Peyer's patch (tissue), 4 donors: ENCODE measurements at regions not wholly inside any gene's neighbourhood (a gene's known extent, or its start where the extent isn't known, plus 50 kb on each side); places are given as distances from the start of the nearest gene placed in this dataset.

Source experiments
- DNase-seq, 3 donors: peaks; one replicate each; pipeline ENCODE4 v3.0.0-alpha.2; 2017 to 2019
- H3K27ac ChIP-seq, 4 donors: fragments of 200-600 bp; sonication (generic); one replicate each; pipeline ENCODE4 v1.5.1; 2016 to 2019
- H3K27me3 ChIP-seq, 2 donors: fragments of 200-600 bp; sonication (generic); one replicate each; pipeline ENCODE4 v1.5.1; 2019
- H3K36me3 ChIP-seq, 3 donors: fragments of 200-600 bp; sonication (generic); one replicate each; pipeline ENCODE4 v1.5.1; 2016 to 2019
- H3K4me1 ChIP-seq, 4 donors: fragments of 200-600 bp; sonication (generic); one replicate each; pipeline ENCODE4 v1.5.1; 2016 to 2019
- H3K4me3 ChIP-seq, 4 donors: fragments of 200-600 bp; sonication (generic); 1 replicate in 3 of 4; 2 replicates in 1 of 4; pipeline ENCODE4 v1.5.1; 2016 to 2019; ENCODE audit warnings: mild to moderate bottlenecking in 1 of 4
- H3K9me3 ChIP-seq, 4 donors: fragments of 200-600 bp; sonication (generic); one replicate each; pipeline ENCODE4 v1.5.1; 2016 to 2019; ENCODE audit warnings: mild to moderate bottlenecking in 1 of 4
- CTCF ChIP-seq, 6 experiments: fragments of 450-650 bp in 4 of 6; fragments of 200-600 bp in 2 of 6; sonication (generic) in 1 of 6; IDR thresholded peaks; one replicate each; pipeline ENCODE4 v1.5.1; 2017 to 2019; ENCODE audit warnings: antibody characterized with exemption in 6 of 6, mild to moderate bottlenecking in 3 of 6, moderate library complexity in 1 of 6
- POLR2A ChIP-seq, 2 donors: fragments of 450-650 bp; IDR thresholded peaks; one replicate each; pipeline ENCODE4 v1.5.1; 2017; ENCODE audit warnings: antibody characterized with exemption in 2 of 2, mild to moderate bottlenecking in 2 of 2, moderate library complexity in 2 of 2

GRCh38 chr15:47565949-47566348 is 151.4 kb upstream of the SEMA6D start:
- Histone ChIP-seq H3K27ac (no peak overlapping the region), H3K9me3 (no peaks in the 10 kb centered on the region), H3K27me3 (no peaks in the 10 kb centered on the region), H3K36me3 (no peaks in the 10 kb centered on the region), H3K4me3 (no peak overlapping the region), H3K4me1 (no peaks in the 10 kb centered on the region)
- DNase-seq, result no peak
- no peak for TF ChIP-seq POLR2A (IDR thresholded peaks at IDR 0.05)

- Histone ChIP-seq H3K36me3 (no peaks in the 10 kb centered on the region), H3K4me3 (no peak overlapping the region), H3K4me1 (no peaks in the 10 kb centered on the region), H3K27me3 (no peaks in the 10 kb centered on the region), H3K9me3 (no peaks in the 10 kb centered on the region), H3K27ac (no peak overlapping the region)
- TF ChIP-seq CTCF (IDR thresholded peaks at IDR 0.05) (no peak), POLR2A (IDR thresholded peaks at IDR 0.05) (no peak)
- DNase-seq, result no peak
Measured at GRCh38 chr15:47566610-47567009, 150.7 kb upstream of the SEMA6D start.

- Histone ChIP-seq H3K27me3 (no peaks in the 10 kb centered on the region), H3K36me3 (no peaks in the 10 kb centered on the region), H3K9me3 (no peaks in the 10 kb centered on the region), H3K27ac (no peak overlapping the region), H3K4me1 (no peaks in the 10 kb centered on the region), H3K4me3 (no peak overlapping the region)
- no peak for DNase-seq
- TF ChIP-seq POLR2A (IDR thresholded peaks at IDR 0.05) (no peak), CTCF (IDR thresholded peaks at IDR 0.05) (no peak)
Measured at GRCh38 chr15:47568030-47568429, 149.3 kb upstream of the SEMA6D start.

- TF ChIP-seq CTCF (IDR thresholded peaks at IDR 0.05) (no peak), POLR2A (IDR thresholded peaks at IDR 0.05) (no peak)
- Histone ChIP-seq H3K27me3 (no peaks in the 10 kb centered on the region), H3K4me3 (no peak overlapping the region), H3K9me3 (no peaks in the 10 kb centered on the region), H3K36me3 (no peaks in the 10 kb centered on the region), H3K4me1 (no peaks in the 10 kb centered on the region), H3K27ac (no peak overlapping the region)
- peak in 1 of 3 donors; percentile 59 for DNase-seq
Measured at GRCh38 chr15:47570044-47570443, 147.3 kb upstream of the SEMA6D start.

- no peaks in the 10 kb centered on the region for H3K9me3 ChIP-seq
- H3K4me3 ChIP-seq, result no peak overlapping the region
- H3K27ac ChIP-seq, result no peak overlapping the region
- no peaks in the 10 kb centered on the region for H3K36me3 ChIP-seq
- TF ChIP-seq CTCF (IDR thresholded peaks at IDR 0.05), result no peak
- TF ChIP-seq POLR2A (IDR thresholded peaks at IDR 0.05), result no peak
- H3K4me1 ChIP-seq, result no peaks in the 10 kb centered on the region
- H3K27me3 ChIP-seq, result no peaks in the 10 kb centered on the region
- DNase-seq, result no peak
Measured at GRCh38 chr15:47570451-47570850, 146.9 kb upstream of the SEMA6D start.

- no peaks in the 10 kb centered on the region for H3K27me3 ChIP-seq
Measured at GRCh38 chr15:47570881-47571640, 146.2 kb upstream of the SEMA6D start.

More at GRCh38 chr15:47570881-47571640, 146.2 kb upstream of the SEMA6D start:
- Histone ChIP-seq H3K27ac (no peak overlapping the region), H3K9me3 (no peaks in the 10 kb centered on the region), H3K4me1 (no peaks in the 10 kb centered on the region), H3K4me3 (no peak overlapping the region), H3K36me3 (no peaks in the 10 kb centered on the region)
- TF ChIP-seq CTCF (IDR thresholded peaks at IDR 0.05) (no peak), POLR2A (IDR thresholded peaks at IDR 0.05) (no peak)
- DNase-seq, result no peak
